HUES6 (cell line): ENCODE measurements at regions not wholly inside any gene's neighbourhood (a gene's known extent, or its start where the extent isn't known, plus 50 kb on each side); places are given as distances from the start of the nearest gene placed in this dataset.

Experiments
- H3K27ac ChIP-seq: 2 replicates; pipeline ENCODE4 v1.7.0; 2013; ENCODE audit warnings: low read depth, mild to moderate bottlenecking, low read length, inconsistent platforms
- H3K27me3 ChIP-seq: 2 replicates; pipeline ENCODE4 v1.6.1; 2013; ENCODE audit warnings: low read length; ENCODE audit not compliant: control insufficient read depth, insufficient read depth
- H3K36me3 ChIP-seq: 2 replicates; pipeline ENCODE4 v1.6.1; 2013; ENCODE audit warnings: low read length; ENCODE audit not compliant: control insufficient read depth, insufficient read depth
- H3K4me1 ChIP-seq: 2 replicates; pipeline ENCODE4 v1.6.1; 2013; ENCODE audit warnings: low read length; ENCODE audit not compliant: control insufficient read depth, insufficient read depth
- H3K4me3 ChIP-seq: 2 replicates; pipeline ENCODE4 v1.5.1; 2013; ENCODE audit warnings: low read depth, low read length
- H3K9ac ChIP-seq: one replicate; pipeline ENCODE4 v1.6.1; 2013; ENCODE audit warnings: mild to moderate bottlenecking, low read length
- H3K9me3 ChIP-seq: 2 replicates; pipeline ENCODE4 v1.6.1; 2013; ENCODE audit warnings: low read depth, low read length; ENCODE audit not compliant: control insufficient read depth, insufficient read depth

- Histone ChIP-seq H3K4me1 (no peaks in the 10 kb centered on the region), H3K36me3 (no peaks in the 10 kb centered on the region), H3K27ac (no peak overlapping the region), H3K4me3 (no peak overlapping the region), H3K9ac (no peak overlapping the region), H3K27me3 (no peaks in the 10 kb centered on the region), H3K9me3 (no peaks in the 10 kb centered on the region)
Observed at GRCh38 chr18:73646772-73647171, 500.9 kb downstream of the FBXO15 start.

- Histone ChIP-seq H3K9ac (no peak overlapping the region), H3K27ac (no peak overlapping the region)
Observed at GRCh38 chr18:73646196-73646595, 501.4 kb downstream of the FBXO15 start.

GRCh38 chr18:73645160-73645715 is 502.4 kb downstream of the FBXO15 start:
- H3K9ac ChIP-seq = no peak overlapping the region
- H3K27ac ChIP-seq = no peak overlapping the region
- no peak overlapping the region for H3K4me3 ChIP-seq
- no peaks in the 10 kb centered on the region for H3K9me3 ChIP-seq
- no peaks in the 10 kb centered on the region for H3K36me3 ChIP-seq
- H3K4me1 ChIP-seq = no peaks in the 10 kb centered on the region
- H3K27me3 ChIP-seq = no peaks in the 10 kb centered on the region

More at GRCh38 chr18:73646196-73646595, 501.4 kb downstream of the FBXO15 start:
- Histone ChIP-seq H3K4me1 (no peaks in the 10 kb centered on the region), H3K36me3 (no peaks in the 10 kb centered on the region), H3K9me3 (no peaks in the 10 kb centered on the region), H3K4me3 (no peak overlapping the region), H3K27me3 (no peaks in the 10 kb centered on the region)

GRCh38 chr18:73639788-73640187 is 507.8 kb downstream of the FBXO15 start:
- Histone ChIP-seq H3K9me3 (no peaks in the 10 kb centered on the region), H3K27me3 (no peaks in the 10 kb centered on the region), H3K4me3 (no peak overlapping the region), H3K36me3 (no peaks in the 10 kb centered on the region), H3K4me1 (no peaks in the 10 kb centered on the region), H3K27ac (no peak overlapping the region), H3K9ac (no peak overlapping the region)

- Histone ChIP-seq H3K27me3 (no peaks in the 10 kb centered on the region), H3K9ac (no peak overlapping the region), H3K9me3 (no peaks in the 10 kb centered on the region), H3K36me3 (no peaks in the 10 kb centered on the region), H3K4me3 (no peak overlapping the region), H3K27ac (no peak overlapping the region), H3K4me1 (no peaks in the 10 kb centered on the region)
Observed at GRCh38 chr18:73638709-73639108, 508.9 kb downstream of the FBXO15 start.

GRCh38 chr18:73636355-73636754 is 511.3 kb downstream of the FBXO15 start:
- Histone ChIP-seq H3K36me3 (no peaks in the 10 kb centered on the region), H3K9me3 (no peaks in the 10 kb centered on the region), H3K4me3 (no peak overlapping the region), H3K4me1 (no peaks in the 10 kb centered on the region), H3K9ac (no peak overlapping the region), H3K27me3 (no peaks in the 10 kb centered on the region), H3K27ac (no peak overlapping the region)

- H3K4me3 ChIP-seq = no peak overlapping the region
- H3K36me3 ChIP-seq = no peaks in the 10 kb centered on the region
- H3K4me1 ChIP-seq = no peaks in the 10 kb centered on the region
- H3K9me3 ChIP-seq = no peaks in the 10 kb centered on the region
- H3K27me3 ChIP-seq = no peaks in the 10 kb centered on the region
- no peak overlapping the region for H3K9ac ChIP-seq
- no peak overlapping the region for H3K27ac ChIP-seq
Observed at GRCh38 chr18:73626859-73627258, 520.8 kb downstream of the FBXO15 start.

- H3K36me3 ChIP-seq = no peaks in the 10 kb centered on the region
- H3K27me3 ChIP-seq = no peaks in the 10 kb centered on the region
- no peaks in the 10 kb centered on the region for H3K9me3 ChIP-seq
- H3K27ac ChIP-seq = no peak overlapping the region
- H3K4me1 ChIP-seq = no peaks in the 10 kb centered on the region
- H3K9ac ChIP-seq = no peak overlapping the region
- H3K4me3 ChIP-seq = no peak overlapping the region
Observed at GRCh38 chr18:73626221-73626620, 521.4 kb downstream of the FBXO15 start.

GRCh38 chr18:73621091-73621490 is 526.5 kb downstream of the FBXO15 start:
- Histone ChIP-seq H3K27ac (no peak overlapping the region), H3K27me3 (no peaks in the 10 kb centered on the region), H3K4me1 (no peaks in the 10 kb centered on the region), H3K9me3 (no peaks in the 10 kb centered on the region), H3K36me3 (no peaks in the 10 kb centered on the region), H3K9ac (no peak overlapping the region), H3K4me3 (no peak overlapping the region)

GRCh38 chr18:73617981-73618380 is 529.7 kb downstream of the FBXO15 start:
- Histone ChIP-seq H3K9me3 (no peaks in the 10 kb centered on the region), H3K4me1 (no peaks in the 10 kb centered on the region), H3K27ac (no peak overlapping the region), H3K36me3 (no peaks in the 10 kb centered on the region), H3K4me3 (no peak overlapping the region), H3K9ac (no peak overlapping the region), H3K27me3 (no peaks in the 10 kb centered on the region)

GRCh38 chr18:73615506-73615905 is 532.1 kb downstream of the FBXO15 start:
- no peaks in the 10 kb centered on the region for H3K4me1 ChIP-seq
- H3K36me3 ChIP-seq = no peaks in the 10 kb centered on the region
- H3K9ac ChIP-seq = no peak overlapping the region
- no peak overlapping the region for H3K4me3 ChIP-seq
- H3K27ac ChIP-seq = no peak overlapping the region
- no peaks in the 10 kb centered on the region for H3K27me3 ChIP-seq
- no peaks in the 10 kb centered on the region for H3K9me3 ChIP-seq

GRCh38 chr18:73614812-73615211 is 532.8 kb downstream of the FBXO15 start:
- no peak overlapping the region for H3K27ac ChIP-seq
- no peaks in the 10 kb centered on the region for H3K9me3 ChIP-seq
- no peak overlapping the region for H3K9ac ChIP-seq
- no peaks in the 10 kb centered on the region for H3K27me3 ChIP-seq
- no peaks in the 10 kb centered on the region for H3K36me3 ChIP-seq
- no peak overlapping the region for H3K4me3 ChIP-seq
- H3K4me1 ChIP-seq = no peaks in the 10 kb centered on the region
